ENCODE measurements at regions not wholly inside any gene's neighbourhood (a gene's known extent, or its start where the extent isn't known, plus 50 kb on each side); places are given as distances from the start of the nearest gene placed in this dataset.

GRCh38 chr13:65653613-65654012 is 1576.5 kb downstream of the PCDH9 start (continued):
- TF ChIP-seq FOSL1 (IDR thresholded peaks at IDR 0.05; ENCODE audit: low read depth) (no peak), SIN3A (IDR thresholded peaks at IDR 0.05; ENCODE audit: low read depth) (no peak), EZH2phosphoT487 (IDR thresholded peaks at IDR 0.05; ENCODE audit: borderline replicate concordance) (no peak), SP1 (IDR thresholded peaks at IDR 0.05; ENCODE audit: low read depth) (no peak), TCF7L2 (IDR thresholded peaks at IDR 0.05; ENCODE audit: borderline replicate concordance, extremely low read depth, insufficient read depth, insufficient read length) (no peak), JUND (IDR thresholded peaks at IDR 0.05) (no peak), YY1 (IDR thresholded peaks at IDR 0.05; ENCODE audit: extremely low read depth, insufficient replicate concordance, low read depth, low read length) (no peak)

DNA sequence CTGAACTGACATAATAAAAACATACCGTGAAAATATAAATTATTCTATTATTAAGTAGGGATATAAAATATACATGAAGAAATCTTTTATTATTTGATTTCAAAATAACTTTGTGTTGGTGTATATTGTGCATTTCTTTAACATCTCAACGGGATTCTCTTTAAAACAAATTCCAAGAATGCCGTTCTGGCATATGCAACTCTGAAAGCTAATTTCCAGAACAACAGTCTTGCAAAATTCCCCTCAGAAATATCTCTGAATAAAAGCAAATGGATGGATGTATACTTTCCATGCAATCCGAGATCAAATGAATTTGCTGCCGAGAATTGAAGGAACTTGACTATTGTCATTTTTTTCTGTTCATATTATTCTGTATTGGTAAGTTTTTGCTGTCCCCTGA is 1579.8 kb downstream of the PCDH9 start:
- Histone ChIP-seq H3K9me3 (ENCODE audit: control insufficient read depth in 1 of 2, insufficient read depth in 1 of 2, low read depth in 1 of 2, low read length in 2 of 2) (no peaks in the 10 kb centered on the region), H3K9ac (ENCODE audit: low read length) (no peak overlapping the region), H3K27ac (ENCODE audit: low read depth, low read length) (no peak overlapping the region), H3K4me1 (ENCODE audit: control insufficient read depth in 1 of 2, insufficient read depth in 2 of 2, low read length in 2 of 2) (no peaks in the 10 kb centered on the region), H3K79me2 (ENCODE audit: insufficient read depth, low read length) (no peaks in the 10 kb centered on the region), H2AFZ (ENCODE audit: low read depth, low read length, poor library complexity, severe bottlenecking) (no peak overlapping the region), H4K20me1 (ENCODE audit: insufficient read depth) (no peaks in the 10 kb centered on the region), H3K4me3 (replicated peaks in 1 of 2; ENCODE audit: low read depth in 1 of 2, low read length in 2 of 2) (no peak overlapping the region), H3K36me3 (ENCODE audit: control insufficient read depth in 1 of 2, insufficient read depth in 2 of 2, low read length in 2 of 2) (no peaks in the 10 kb centered on the region), H3K27me3 (ENCODE audit: insufficient read depth, low read length) (no peaks in the 10 kb centered on the region), H3K9me2 (ENCODE audit: insufficient read depth) (no peaks in the 10 kb centered on the region), H3K4me2 (ENCODE audit: low read length) (no peak overlapping the region)
- ChIA-PET RAD21 (ENCODE audit: low non-redundant PET in 1 of 2, low total read pairs in 2 of 2, uncharacterized antibody in 2 of 2, unreplicated experiment in 2 of 2) (interaction anchor here in 1 of 2 experiments (0.6 kb wide), 1 partner anchor 279 kb away, joined by 3 read pairs; no protein-coding TSS in a partner anchor), POLR2A (interaction anchor here (0.5 kb wide), 1 partner anchor 289 kb away, joined by 3 read pairs; no protein-coding TSS in a partner anchor), CTCF (interaction anchor here (0.9 kb wide), 1 partner anchor 1574 kb away, joined by 3 read pairs; no protein-coding TSS in a partner anchor)
- TF ChIP-seq ZNF274 (IDR thresholded peaks at IDR 0.05; ENCODE audit: low read depth, low read length) (no peak), POLR2AphosphoS5 (IDR thresholded peaks at IDR 0.05; ENCODE audit: low read depth, low read length) (no peak), TCF7L2 (IDR thresholded peaks at IDR 0.05; ENCODE audit: borderline replicate concordance, extremely low read depth, insufficient read depth, insufficient read length) (no peak), RAD21 (IDR thresholded peaks at IDR 0.05; ENCODE audit: low read depth) (no peak), REST (IDR thresholded peaks at IDR 0.05; ENCODE audit: low read depth) (no peak), MAX (IDR thresholded peaks at IDR 0.05) (no peak), EGR1 (IDR thresholded peaks at IDR 0.05; ENCODE audit: low read depth) (no peak), EZH2phosphoT487 (IDR thresholded peaks at IDR 0.05; ENCODE audit: borderline replicate concordance) (no peak), SIN3A (IDR thresholded peaks at IDR 0.05; ENCODE audit: low read depth) (no peak), ZFX (IDR thresholded peaks at IDR 0.05) (no peak), POLR2A (IDR thresholded peaks at IDR 0.05; ENCODE audit: borderline replicate concordance, extremely low read depth, insufficient read depth, insufficient read length) (no peak), EZH2 (IDR thresholded peaks at IDR 0.05) (no peak), CBX3 (IDR thresholded peaks at IDR 0.05; ENCODE audit: low read depth) (no peak), SP1 (IDR thresholded peaks at IDR 0.05; ENCODE audit: low read depth) (no peak)
- TF ChIP-seq, protein P1, sequence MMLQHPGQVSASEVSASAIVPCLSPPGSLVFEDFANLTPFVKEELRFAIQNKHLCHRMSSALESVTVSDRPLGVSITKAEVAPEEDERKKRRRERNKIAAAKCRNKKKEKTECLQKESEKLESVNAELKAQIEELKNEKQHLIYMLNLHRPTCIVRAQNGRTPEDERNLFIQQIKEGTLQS (IDR thresholded peaks at IDR 0.05) = no peak
- BruUV-seq (replicated peaks) = no TSS peak
- ATAC-seq (no peak), DNase-seq (ENCODE audit: low read depth, low spot score) (no peak)
- intact Hi-C loops (cut with micrococcal nuclease) = no loop called here

All from HCT116 (cell line).